Ishikawa (cell line): ENCODE measurements at regions not wholly inside any gene's neighbourhood (a gene's known extent, or its start where the extent isn't known, plus 50 kb on each side); places are given as distances from the start of the nearest gene placed in this dataset.

ENCODE experiments used
- CEBPB ChIP-seq: IDR thresholded peaks from 2 replicates; pipeline ENCODE4 v1.6.1; 2012
- CREB1 ChIP-seq: IDR thresholded peaks from 2 replicates; pipeline ENCODE4 v1.6.1; 2012; ENCODE audit warnings: low read depth
- EGR1 ChIP-seq: IDR thresholded peaks from 2 replicates; pipeline ENCODE4 v1.6.1; 2012
- EP300 ChIP-seq: IDR thresholded peaks from 2 replicates; pipeline ENCODE4 v1.6.1; 2012; ENCODE audit warnings: borderline replicate concordance
- FOXM1 ChIP-seq: IDR thresholded peaks from 2 replicates; pipeline ENCODE4 v1.6.1; 2012; ENCODE audit warnings: low read depth, borderline replicate concordance
- NFIC ChIP-seq: IDR thresholded peaks from 2 replicates; pipeline ENCODE4 v1.6.1; 2012
- RAD21 ChIP-seq: IDR thresholded peaks from 2 replicates; pipeline ENCODE4 v1.6.1; 2012; ENCODE audit warnings: low read depth
- TAF1 ChIP-seq: IDR thresholded peaks from 2 replicates; pipeline ENCODE4 v1.6.1; 2012; ENCODE audit warnings: low read depth, mild to moderate bottlenecking
- TCF12 ChIP-seq: IDR thresholded peaks from 2 replicates; pipeline ENCODE4 v1.6.1; 2012; ENCODE audit warnings: low read depth
- TEAD4 ChIP-seq: IDR thresholded peaks from 2 replicates; pipeline ENCODE4 v1.6.1; 2012
- YY1 ChIP-seq: IDR thresholded peaks from 2 replicates; pipeline ENCODE4 v1.6.1; 2012; ENCODE audit warnings: low read depth
- ZBTB7A ChIP-seq: IDR thresholded peaks from 2 replicates; pipeline ENCODE4 v1.6.1; 2012; ENCODE audit warnings: low read depth
- TF ChIP-seq, protein P1 (sequence below): IDR thresholded peaks from 2 replicates; pipeline ENCODE4 v1.6.1; 2012
- TF ChIP-seq, protein P2 (sequence below): IDR thresholded peaks from 2 replicates; pipeline ENCODE4 v1.6.1; 2012
- TF ChIP-seq, protein P3 (sequence below): IDR thresholded peaks from 2 replicates; pipeline ENCODE4 v1.6.1; 2012; ENCODE audit warnings: low read depth, mild to moderate bottlenecking

DNA sequence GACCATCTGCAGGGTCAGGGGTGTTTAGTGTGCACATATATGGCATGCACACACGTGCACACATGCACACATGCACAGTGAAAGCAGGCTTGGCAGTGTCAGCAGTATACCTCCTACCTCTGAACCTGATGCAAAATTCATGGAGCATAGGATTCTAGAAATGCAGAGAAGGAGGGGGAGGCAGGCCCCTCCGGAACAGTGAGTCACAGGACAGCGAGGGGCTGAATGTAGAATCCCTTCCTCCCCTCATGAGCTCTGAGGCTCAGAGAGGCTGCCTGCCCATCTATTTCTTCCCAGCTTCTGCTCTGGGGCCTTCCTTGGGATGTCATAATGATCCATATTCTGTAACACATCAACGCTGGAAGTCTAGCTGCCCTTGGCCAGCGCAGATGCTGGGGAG, 66.7 kb upstream of the NECTIN1 start:
- TF ChIP-seq, protein P1, sequence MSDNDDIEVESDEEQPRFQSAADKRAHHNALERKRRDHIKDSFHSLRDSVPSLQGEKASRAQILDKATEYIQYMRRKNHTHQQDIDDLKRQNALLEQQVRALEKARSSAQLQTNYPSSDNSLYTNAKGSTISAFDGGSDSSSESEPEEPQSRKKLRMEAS = no peak
- TF ChIP-seq YY1 = no peak
- TF ChIP-seq, protein P2, sequence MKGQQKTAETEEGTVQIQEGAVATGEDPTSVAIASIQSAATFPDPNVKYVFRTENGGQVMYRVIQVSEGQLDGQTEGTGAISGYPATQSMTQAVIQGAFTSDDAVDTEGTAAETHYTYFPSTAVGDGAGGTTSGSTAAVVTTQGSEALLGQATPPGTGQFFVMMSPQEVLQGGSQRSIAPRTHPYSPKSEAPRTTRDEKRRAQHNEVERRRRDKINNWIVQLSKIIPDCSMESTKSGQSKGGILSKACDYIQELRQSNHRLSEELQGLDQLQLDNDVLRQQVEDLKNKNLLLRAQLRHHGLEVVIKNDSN = no peak
- TF ChIP-seq NFIC = no peak
- no peak for TF ChIP-seq TAF1

DNA sequence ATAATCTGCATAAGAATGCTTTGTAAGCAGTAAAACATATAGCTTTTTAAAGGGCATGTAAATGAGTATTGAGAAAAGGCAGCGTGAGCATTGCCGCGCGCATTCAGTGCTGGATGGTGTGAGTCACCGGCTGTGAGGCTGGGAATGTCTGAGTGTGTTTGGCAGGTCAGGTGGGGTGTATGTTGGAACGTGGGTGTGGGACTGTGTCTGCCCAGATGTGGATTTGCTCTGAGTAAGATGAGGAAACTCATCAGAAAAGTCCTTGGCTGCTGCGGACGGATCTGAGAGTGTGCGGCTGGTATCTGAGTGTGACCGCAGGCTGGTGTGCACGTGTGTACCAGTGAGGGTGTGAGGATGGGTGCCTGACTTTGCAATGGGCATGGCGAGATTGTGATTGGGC, 66.2 kb upstream of the NECTIN1 start:
- no peak for TF ChIP-seq NFIC
- TF ChIP-seq, protein P1 = no peak
- no peak for TF ChIP-seq TAF1
- no peak for TF ChIP-seq RAD21
- TF ChIP-seq, protein P3, sequence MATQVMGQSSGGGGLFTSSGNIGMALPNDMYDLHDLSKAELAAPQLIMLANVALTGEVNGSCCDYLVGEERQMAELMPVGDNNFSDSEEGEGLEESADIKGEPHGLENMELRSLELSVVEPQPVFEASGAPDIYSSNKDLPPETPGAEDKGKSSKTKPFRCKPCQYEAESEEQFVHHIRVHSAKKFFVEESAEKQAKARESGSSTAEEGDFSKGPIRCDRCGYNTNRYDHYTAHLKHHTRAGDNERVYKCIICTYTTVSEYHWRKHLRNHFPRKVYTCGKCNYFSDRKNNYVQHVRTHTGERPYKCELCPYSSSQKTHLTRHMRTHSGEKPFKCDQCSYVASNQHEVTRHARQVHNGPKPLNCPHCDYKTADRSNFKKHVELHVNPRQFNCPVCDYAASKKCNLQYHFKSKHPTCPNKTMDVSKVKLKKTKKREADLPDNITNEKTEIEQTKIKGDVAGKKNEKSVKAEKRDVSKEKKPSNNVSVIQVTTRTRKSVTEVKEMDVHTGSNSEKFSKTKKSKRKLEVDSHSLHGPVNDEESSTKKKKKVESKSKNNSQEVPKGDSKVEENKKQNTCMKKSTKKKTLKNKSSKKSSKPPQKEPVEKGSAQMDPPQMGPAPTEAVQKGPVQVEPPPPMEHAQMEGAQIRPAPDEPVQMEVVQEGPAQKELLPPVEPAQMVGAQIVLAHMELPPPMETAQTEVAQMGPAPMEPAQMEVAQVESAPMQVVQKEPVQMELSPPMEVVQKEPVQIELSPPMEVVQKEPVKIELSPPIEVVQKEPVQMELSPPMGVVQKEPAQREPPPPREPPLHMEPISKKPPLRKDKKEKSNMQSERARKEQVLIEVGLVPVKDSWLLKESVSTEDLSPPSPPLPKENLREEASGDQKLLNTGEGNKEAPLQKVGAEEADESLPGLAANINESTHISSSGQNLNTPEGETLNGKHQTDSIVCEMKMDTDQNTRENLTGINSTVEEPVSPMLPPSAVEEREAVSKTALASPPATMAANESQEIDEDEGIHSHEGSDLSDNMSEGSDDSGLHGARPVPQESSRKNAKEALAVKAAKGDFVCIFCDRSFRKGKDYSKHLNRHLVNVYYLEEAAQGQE = no peak
- no peak for TF ChIP-seq EGR1
- TF ChIP-seq EP300 = no peak
- no peak for TF ChIP-seq ZBTB7A
- TF ChIP-seq, protein P2 = no peak
- no peak for TF ChIP-seq TCF12
- TF ChIP-seq TEAD4 = no peak
- no peak for TF ChIP-seq CEBPB

DNA sequence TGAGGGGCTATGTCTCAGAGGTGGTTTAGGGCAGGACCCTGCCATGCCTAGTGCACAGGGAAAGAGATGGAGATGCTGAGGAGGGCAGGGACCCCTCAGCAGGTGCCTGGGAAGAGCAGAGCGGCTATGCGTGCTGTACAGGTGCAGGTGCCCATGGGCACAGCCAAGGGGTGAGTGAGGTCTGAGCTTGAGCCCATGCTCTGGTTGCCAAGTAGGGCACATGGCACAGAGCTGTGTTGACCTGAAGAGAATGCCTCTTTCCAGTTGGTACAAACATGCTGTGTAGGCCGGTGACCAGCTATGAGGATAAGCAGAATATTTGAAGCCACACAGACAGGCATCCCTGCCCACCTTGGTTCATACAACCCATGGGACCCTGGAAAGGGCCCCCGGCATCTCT, 65.8 kb upstream of the NECTIN1 start:
- TF ChIP-seq RAD21 (no peak), EP300 (no peak), TCF12 (no peak), ZBTB7A (no peak), CEBPB (no peak), NFIC (no peak), CREB1 (no peak), TAF1 (no peak), TEAD4 (no peak)
- TF ChIP-seq, protein P1 = no peak
- TF ChIP-seq, protein P2 = no peak
- TF ChIP-seq, protein P3 = no peak

DNA sequence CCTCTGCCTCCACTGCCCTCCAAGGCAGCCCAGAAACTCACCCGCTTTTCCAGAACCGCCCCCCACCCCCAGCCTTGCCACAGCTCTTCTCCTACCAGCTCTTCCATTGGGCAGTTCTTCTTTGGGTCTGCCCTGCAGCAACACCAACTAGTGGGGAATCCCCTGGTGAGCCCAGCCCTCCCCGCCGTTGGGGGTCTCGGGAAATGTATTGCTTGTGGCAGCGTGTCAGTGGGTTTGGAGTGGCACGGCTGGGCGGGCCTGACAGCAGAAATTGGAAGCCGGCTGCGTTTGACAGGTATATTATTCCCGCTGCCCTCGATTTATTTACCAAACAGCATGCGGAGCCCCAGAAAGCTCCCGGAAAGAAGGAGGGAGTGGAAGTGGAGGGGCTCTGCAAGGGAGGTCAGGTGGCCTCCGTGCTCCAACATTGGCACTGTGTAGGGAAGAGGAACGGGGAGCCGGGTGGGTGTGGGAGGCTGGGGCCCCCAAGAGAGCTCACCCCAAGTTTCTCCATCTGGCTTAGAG, 65.2 kb upstream of the NECTIN1 start:
- no peak for TF ChIP-seq YY1
- no peak for TF ChIP-seq NFIC
- TF ChIP-seq EP300 = no peak
- no peak for TF ChIP-seq EGR1
- no peak for TF ChIP-seq TCF12
- no peak for TF ChIP-seq CREB1
- TF ChIP-seq TEAD4 = no peak
- TF ChIP-seq TAF1 = no peak
- TF ChIP-seq, protein P1 = no peak
- TF ChIP-seq, protein P3 = no peak
- no peak for TF ChIP-seq FOXM1
- TF ChIP-seq, protein P2 = no peak
- TF ChIP-seq CEBPB = no peak
